Neuronal stem cell (in vitro differentiated cells): ENCODE measurements at regions not wholly inside any gene's neighbourhood (a gene's known extent, or its start where the extent isn't known, plus 50 kb on each side); places are given as distances from the start of the nearest gene placed in this dataset.

Experiments used
- DNase-seq: peaks from one replicate; pipeline ENCODE4 v3.0.0-alpha.2; 2013; ENCODE audit warnings: low spot score
- H2AFZ ChIP-seq: one replicate; pipeline ENCODE4 v1.6.1; 2013; ENCODE audit warnings: mild to moderate bottlenecking, low read length, inconsistent platforms
- H2AK5ac ChIP-seq: 2 replicates; pipeline ENCODE4 v1.6.1; 2013; ENCODE audit warnings: low read depth, mild to moderate bottlenecking, inconsistent platforms, low read length, moderate library complexity, mixed read lengths
- H2BK120ac ChIP-seq: 2 replicates; pipeline ENCODE4 v1.6.1; 2013; ENCODE audit warnings: low read depth, mild to moderate bottlenecking, inconsistent platforms, low read length, moderate library complexity, mixed read lengths
- H2BK12ac ChIP-seq: one replicate; pipeline ENCODE4 v1.6.1; 2013; ENCODE audit warnings: low read length, inconsistent platforms
- H2BK15ac ChIP-seq: 2 replicates; pipeline ENCODE4 v1.6.1; 2013; ENCODE audit warnings: mild to moderate bottlenecking, low read length, inconsistent platforms, mixed read lengths
- H2BK5ac ChIP-seq: one replicate; pipeline ENCODE4 v1.6.1; 2013; ENCODE audit warnings: inconsistent platforms, mild to moderate bottlenecking, low read length, moderate library complexity
- H3K14ac ChIP-seq: one replicate; pipeline ENCODE4 v1.6.1; 2013; ENCODE audit warnings: low read length, inconsistent platforms
- H3K18ac ChIP-seq: 2 replicates; pipeline ENCODE4 v1.6.1; 2013; ENCODE audit warnings: low read length, inconsistent platforms
- H3K23ac ChIP-seq: 2 replicates; pipeline ENCODE4 v1.6.1; 2013; ENCODE audit warnings: low read depth, mild to moderate bottlenecking, mixed read lengths, low read length, inconsistent platforms; ENCODE audit not compliant: poor library complexity
- H3K27ac ChIP-seq: replicated peaks from 3 replicates; pipeline ENCODE4 v1.5.1; 2013; ENCODE audit warnings: low read length, inconsistent platforms
- H3K27me3 ChIP-seq, 3 experiments: 2 replicates each; pipeline ENCODE4 v1.6.1; 2013; ENCODE audit warnings: low read length in 3 of 3, mild to moderate bottlenecking in 2 of 3, inconsistent platforms in 1 of 3, low read depth in 1 of 3, mixed read lengths in 1 of 3, moderate library complexity in 1 of 3; ENCODE audit not compliant: control insufficient read depth in 3 of 3, insufficient read depth in 3 of 3
- H3K36me3 ChIP-seq, 2 donors: replicated peaks in 1 of 2; 2 replicates each; pipeline ENCODE4 v1.6.1; 2013; ENCODE audit warnings: low read length in 2 of 2; ENCODE audit not compliant: control insufficient read depth in 2 of 2, insufficient read depth in 2 of 2
- H3K4ac ChIP-seq: 2 replicates; pipeline ENCODE4 v1.6.1; 2013; ENCODE audit warnings: inconsistent platforms, mild to moderate bottlenecking, low read length, moderate library complexity
- H3K4me1 ChIP-seq, 2 donors: 1 replicate in 1 of 2; 2 replicates in 1 of 2; pipeline ENCODE4 v1.6.1; 2013; ENCODE audit warnings: low read length in 2 of 2, low read depth in 1 of 2; ENCODE audit not compliant: control insufficient read depth in 2 of 2, insufficient read depth in 1 of 2
- H3K4me2 ChIP-seq: one replicate; pipeline ENCODE4 v1.6.1; 2013; ENCODE audit warnings: mild to moderate bottlenecking, low read length, inconsistent platforms; ENCODE audit not compliant: insufficient read depth, poor library complexity, severe bottlenecking
- H3K4me3 ChIP-seq, 2 donors: 2 replicates each; pipeline ENCODE4 v1.5.1; 2013; ENCODE audit warnings: low read length in 2 of 2, mild to moderate bottlenecking in 2 of 2, inconsistent platforms in 1 of 2, moderate library complexity in 1 of 2
- H3K79me1 ChIP-seq: one replicate; pipeline ENCODE4 v1.6.1; 2013; ENCODE audit warnings: low read depth, mild to moderate bottlenecking, inconsistent platforms, low read length, moderate library complexity
- H3K9ac ChIP-seq: one replicate; pipeline ENCODE4 v1.6.1; 2013; ENCODE audit warnings: mild to moderate bottlenecking, low read depth, low read length, inconsistent platforms; ENCODE audit not compliant: poor library complexity
- H3K9me3 ChIP-seq, 2 donors: replicated peaks in 1 of 2; 2 replicates each; pipeline versions ENCODE3 to v1.6.1; 2013; ENCODE audit warnings: low read length in 2 of 2, mild to moderate bottlenecking in 2 of 2, inconsistent platforms in 1 of 2, low read depth in 1 of 2, mixed read lengths in 1 of 2, moderate library complexity in 1 of 2; ENCODE audit not compliant: control insufficient read depth in 2 of 2, insufficient read depth in 1 of 2
- H4K8ac ChIP-seq: one replicate; pipeline ENCODE4 v1.6.1; 2013; ENCODE audit warnings: low read depth, mild to moderate bottlenecking, inconsistent platforms, low read length, moderate library complexity
- H4K91ac ChIP-seq: one replicate; pipeline ENCODE4 v1.6.1; 2013; ENCODE audit warnings: low read length, low read depth, mild to moderate bottlenecking, inconsistent platforms; ENCODE audit not compliant: poor library complexity
- WGBS, 2 donors: extraction: QIAGEN DNeasy Blood & Tissue Kit; methylation state at CpG; one replicate each; pipeline ENCODE4 v1.1.7; 2013; ENCODE audit warnings: missing lambda C conversion rate in 2 of 2, mixed read lengths in 1 of 2; ENCODE audit not compliant: insufficient read length in 2 of 2, insufficient replicate concordance in 1 of 2; ENCODE audit errors: extremely low coverage in 2 of 2; 5-methylcytosine and 5-hydroxymethylcytosine counted together

DNA sequence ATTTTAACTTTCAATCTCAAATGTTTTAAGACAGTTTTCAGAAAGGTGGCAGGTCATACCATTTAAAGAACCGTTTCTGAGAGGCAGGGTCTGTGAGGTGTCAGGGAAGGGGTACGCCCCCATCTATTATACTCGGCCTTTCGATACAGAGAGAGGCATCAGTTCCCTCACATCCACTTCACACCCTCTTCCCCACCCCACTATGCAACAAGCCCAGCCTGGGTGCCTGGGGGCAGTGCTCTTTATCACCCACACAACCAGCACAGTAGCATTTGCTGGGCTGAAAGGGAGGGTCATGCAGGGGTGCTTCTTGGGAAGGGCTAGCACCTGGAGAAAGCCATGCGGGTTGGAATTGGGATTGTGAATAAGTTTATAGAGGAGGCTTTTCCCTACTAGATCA lies 56.0 kb upstream of the KCNMB2 start:
- WGBS, 2 donors = no CpG with 5 or more reads among the region's 5 CpGs
- Histone ChIP-seq H3K4ac (no peak overlapping the region), H2BK12ac (no peak overlapping the region), H2AFZ (no peak overlapping the region), H4K91ac (no peak overlapping the region), H3K18ac (no peak overlapping the region), H3K9ac (no peak overlapping the region), H3K23ac (no peak overlapping the region), H3K9me3 (no peaks in the 10 kb centered on the region), H3K27ac (no peak overlapping the region), H2BK120ac (no peak overlapping the region), H2BK15ac (no peak overlapping the region), H2BK5ac (no peak overlapping the region), H3K4me2 (no peak overlapping the region), H3K27me3 (peaks cover 0 to 13% (median 0%) of the 10 kb centered on the region in 3 experiments), H3K79me1 (no peaks in the 10 kb centered on the region), H2AK5ac (no peak overlapping the region), H3K4me3 (no peak overlapping the region), H4K8ac (no peak overlapping the region), H3K4me1 (no peaks in the 10 kb centered on the region), H3K36me3 (no peaks in the 10 kb centered on the region), H3K14ac (no peak overlapping the region)
- no peak for DNase-seq

GRCh38 chr3:178480795-178481194 lies 55.4 kb upstream of the KCNMB2 start:
- no peak overlapping the region for H3K23ac ChIP-seq
- H3K4me2 ChIP-seq = no peak overlapping the region
- H2BK12ac ChIP-seq = no peak overlapping the region
- H4K91ac ChIP-seq = no peak overlapping the region
- no peak overlapping the region for H2AK5ac ChIP-seq
- H3K27ac ChIP-seq = no peak overlapping the region
- no peak overlapping the region for H3K18ac ChIP-seq
- H3K27me3 ChIP-seq = peaks cover 0 to 11% (median 0%) of the 10 kb centered on the region in 3 experiments
- no peak overlapping the region for H3K4ac ChIP-seq
- H3K14ac ChIP-seq = no peak overlapping the region
- H2BK120ac ChIP-seq = no peak overlapping the region
- H2BK15ac ChIP-seq = no peak overlapping the region
- no peaks in the 10 kb centered on the region for H3K79me1 ChIP-seq
- no peak overlapping the region for H2BK5ac ChIP-seq
- H3K36me3 ChIP-seq = no peaks in the 10 kb centered on the region
- no peak overlapping the region for H4K8ac ChIP-seq
- no peaks in the 10 kb centered on the region for H3K9me3 ChIP-seq
- no peaks in the 10 kb centered on the region for H3K4me1 ChIP-seq
- no peak for DNase-seq
- no peak overlapping the region for H2AFZ ChIP-seq
- WGBS, 2 donors = no CpG with 5 or more reads among the region's 4 CpGs
- no peak overlapping the region for H3K9ac ChIP-seq
- no peak overlapping the region for H3K4me3 ChIP-seq

- H3K23ac ChIP-seq = no peak overlapping the region
- H3K14ac ChIP-seq = no peak overlapping the region
- peaks cover 0 to 11% (median 0%) of the 10 kb centered on the region in 3 experiments for H3K27me3 ChIP-seq
- H3K4me1 ChIP-seq = no peaks in the 10 kb centered on the region
- H3K4me3 ChIP-seq = no peak overlapping the region
- H2BK15ac ChIP-seq = no peak overlapping the region
- no peak overlapping the region for H3K18ac ChIP-seq
- no peak overlapping the region for H3K4ac ChIP-seq
- H2AFZ ChIP-seq = no peak overlapping the region
- no CpG with 5 or more reads among the region's 3 CpGs for WGBS, 2 donors
- H3K27ac ChIP-seq = no peak overlapping the region
- no peak overlapping the region for H3K9ac ChIP-seq
- no peak overlapping the region for H2BK120ac ChIP-seq
- H2BK5ac ChIP-seq = no peak overlapping the region
- DNase-seq = no peak
- no peaks in the 10 kb centered on the region for H3K9me3 ChIP-seq
- H3K4me2 ChIP-seq = no peak overlapping the region
- H4K91ac ChIP-seq = no peak overlapping the region
- H4K8ac ChIP-seq = no peak overlapping the region
- no peak overlapping the region for H2BK12ac ChIP-seq
- no peak overlapping the region for H2AK5ac ChIP-seq
- H3K79me1 ChIP-seq = no peaks in the 10 kb centered on the region
- no peaks in the 10 kb centered on the region for H3K36me3 ChIP-seq
These were observed 53.3 kb upstream of the KCNMB2 start for GRCh38 chr3:178482981-178483380.

DNA sequence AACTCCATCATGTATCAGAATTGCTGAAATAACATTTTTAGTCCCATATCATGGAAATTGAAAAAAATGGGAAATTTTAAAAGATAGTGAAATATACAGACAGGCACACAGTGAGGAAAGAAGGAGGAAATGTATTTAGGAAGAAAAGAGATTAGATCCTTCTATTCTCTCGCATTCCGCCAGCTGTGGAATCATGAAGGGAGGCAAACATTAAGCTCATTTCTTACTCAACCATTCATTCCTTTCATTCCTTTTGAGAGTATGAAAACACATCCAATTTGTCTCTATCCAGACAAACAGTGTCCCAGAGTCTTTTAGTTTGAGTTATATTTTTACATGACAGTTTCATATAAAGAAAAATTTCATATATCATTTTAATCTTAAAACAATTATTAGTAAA lies 52.5 kb upstream of the KCNMB2 start:
- DNase-seq = no peak
- Histone ChIP-seq H2AFZ (no peak overlapping the region), H3K9ac (no peak overlapping the region), H2BK5ac (no peak overlapping the region), H3K27ac (no peak overlapping the region), H3K4me3 (no peak overlapping the region), H3K36me3 (no peaks in the 10 kb centered on the region), H2AK5ac (no peak overlapping the region), H2BK15ac (no peak overlapping the region), H3K79me1 (no peaks in the 10 kb centered on the region), H3K27me3 (peaks cover 0 to 11% (median 0%) of the 10 kb centered on the region in 3 experiments), H3K4me1 (no peaks in the 10 kb centered on the region), H3K9me3 (no peaks in the 10 kb centered on the region), H3K4me2 (no peak overlapping the region), H4K91ac (no peak overlapping the region), H3K14ac (no peak overlapping the region), H2BK12ac (no peak overlapping the region), H2BK120ac (no peak overlapping the region), H4K8ac (no peak overlapping the region), H3K23ac (no peak overlapping the region), H3K18ac (no peak overlapping the region), H3K4ac (no peak overlapping the region)
- WGBS, 2 donors = no CpG with 5 or more reads among the region's 2 CpGs
